ENCODE measurements at regions not wholly inside any gene's neighbourhood (a gene's known extent, or its start where the extent isn't known, plus 50 kb on each side); places are given as distances from the start of the nearest gene placed in this dataset.

GRCh38 chr1:98292994-98293393 lies 368.5 kb upstream of the SNX7 start:
- TF ChIP-seq CEBPB (IDR thresholded peaks at IDR 0.05), result no peak
- no peak for TF ChIP-seq TAF1 (IDR thresholded peaks at IDR 0.05; ENCODE audit: low read depth)
- TF ChIP-seq CREB1 (IDR thresholded peaks at IDR 0.05; ENCODE audit: low read depth), result no peak
- TF ChIP-seq RAD21 (IDR thresholded peaks at IDR 0.05; ENCODE audit: low read depth), result no peak
- no peak for TF ChIP-seq EP300 (IDR thresholded peaks at IDR 0.05; ENCODE audit: borderline replicate concordance)
- no peak for TF ChIP-seq NFIC (IDR thresholded peaks at IDR 0.05)
- TF ChIP-seq, protein P1, sequence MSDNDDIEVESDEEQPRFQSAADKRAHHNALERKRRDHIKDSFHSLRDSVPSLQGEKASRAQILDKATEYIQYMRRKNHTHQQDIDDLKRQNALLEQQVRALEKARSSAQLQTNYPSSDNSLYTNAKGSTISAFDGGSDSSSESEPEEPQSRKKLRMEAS (IDR thresholded peaks at IDR 0.05), result no peak
- no peak for TF ChIP-seq YY1 (IDR thresholded peaks at IDR 0.05; ENCODE audit: low read depth)
- TF ChIP-seq EGR1 (IDR thresholded peaks at IDR 0.05), result no peak
- TF ChIP-seq, protein P2, sequence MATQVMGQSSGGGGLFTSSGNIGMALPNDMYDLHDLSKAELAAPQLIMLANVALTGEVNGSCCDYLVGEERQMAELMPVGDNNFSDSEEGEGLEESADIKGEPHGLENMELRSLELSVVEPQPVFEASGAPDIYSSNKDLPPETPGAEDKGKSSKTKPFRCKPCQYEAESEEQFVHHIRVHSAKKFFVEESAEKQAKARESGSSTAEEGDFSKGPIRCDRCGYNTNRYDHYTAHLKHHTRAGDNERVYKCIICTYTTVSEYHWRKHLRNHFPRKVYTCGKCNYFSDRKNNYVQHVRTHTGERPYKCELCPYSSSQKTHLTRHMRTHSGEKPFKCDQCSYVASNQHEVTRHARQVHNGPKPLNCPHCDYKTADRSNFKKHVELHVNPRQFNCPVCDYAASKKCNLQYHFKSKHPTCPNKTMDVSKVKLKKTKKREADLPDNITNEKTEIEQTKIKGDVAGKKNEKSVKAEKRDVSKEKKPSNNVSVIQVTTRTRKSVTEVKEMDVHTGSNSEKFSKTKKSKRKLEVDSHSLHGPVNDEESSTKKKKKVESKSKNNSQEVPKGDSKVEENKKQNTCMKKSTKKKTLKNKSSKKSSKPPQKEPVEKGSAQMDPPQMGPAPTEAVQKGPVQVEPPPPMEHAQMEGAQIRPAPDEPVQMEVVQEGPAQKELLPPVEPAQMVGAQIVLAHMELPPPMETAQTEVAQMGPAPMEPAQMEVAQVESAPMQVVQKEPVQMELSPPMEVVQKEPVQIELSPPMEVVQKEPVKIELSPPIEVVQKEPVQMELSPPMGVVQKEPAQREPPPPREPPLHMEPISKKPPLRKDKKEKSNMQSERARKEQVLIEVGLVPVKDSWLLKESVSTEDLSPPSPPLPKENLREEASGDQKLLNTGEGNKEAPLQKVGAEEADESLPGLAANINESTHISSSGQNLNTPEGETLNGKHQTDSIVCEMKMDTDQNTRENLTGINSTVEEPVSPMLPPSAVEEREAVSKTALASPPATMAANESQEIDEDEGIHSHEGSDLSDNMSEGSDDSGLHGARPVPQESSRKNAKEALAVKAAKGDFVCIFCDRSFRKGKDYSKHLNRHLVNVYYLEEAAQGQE (IDR thresholded peaks at IDR 0.05; ENCODE audit: low read depth), result no peak
- TF ChIP-seq ZBTB7A (IDR thresholded peaks at IDR 0.05; ENCODE audit: low read depth), result no peak
- TF ChIP-seq FOXM1 (IDR thresholded peaks at IDR 0.05; ENCODE audit: borderline replicate concordance, low read depth), result no peak
- no peak for TF ChIP-seq TCF12 (IDR thresholded peaks at IDR 0.05; ENCODE audit: low read depth)
- TF ChIP-seq, protein P3, sequence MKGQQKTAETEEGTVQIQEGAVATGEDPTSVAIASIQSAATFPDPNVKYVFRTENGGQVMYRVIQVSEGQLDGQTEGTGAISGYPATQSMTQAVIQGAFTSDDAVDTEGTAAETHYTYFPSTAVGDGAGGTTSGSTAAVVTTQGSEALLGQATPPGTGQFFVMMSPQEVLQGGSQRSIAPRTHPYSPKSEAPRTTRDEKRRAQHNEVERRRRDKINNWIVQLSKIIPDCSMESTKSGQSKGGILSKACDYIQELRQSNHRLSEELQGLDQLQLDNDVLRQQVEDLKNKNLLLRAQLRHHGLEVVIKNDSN (IDR thresholded peaks at IDR 0.05), result no peak
- TF ChIP-seq TEAD4 (IDR thresholded peaks at IDR 0.05), result no peak

- TF ChIP-seq, protein P3 (IDR thresholded peaks at IDR 0.05), result no peak
- TF ChIP-seq NFIC (IDR thresholded peaks at IDR 0.05) (no peak), CREB1 (IDR thresholded peaks at IDR 0.05; ENCODE audit: low read depth) (no peak), TAF1 (IDR thresholded peaks at IDR 0.05; ENCODE audit: low read depth) (no peak), YY1 (IDR thresholded peaks at IDR 0.05; ENCODE audit: low read depth) (no peak), RAD21 (IDR thresholded peaks at IDR 0.05; ENCODE audit: low read depth) (no peak)
- TF ChIP-seq, protein P1 (IDR thresholded peaks at IDR 0.05), result no peak
Measured at GRCh38 chr1:98289311-98289710, 368.5 kb upstream of the DPYD start.

GRCh38 chr1:98288494-98288893 lies 367.7 kb upstream of the DPYD start:
- TF ChIP-seq YY1 (IDR thresholded peaks at IDR 0.05; ENCODE audit: low read depth) (no peak), NFIC (IDR thresholded peaks at IDR 0.05) (no peak), TEAD4 (IDR thresholded peaks at IDR 0.05) (no peak), EP300 (IDR thresholded peaks at IDR 0.05; ENCODE audit: borderline replicate concordance) (no peak)
- TF ChIP-seq, protein P3 (IDR thresholded peaks at IDR 0.05), result no peak
- TF ChIP-seq, protein P1 (IDR thresholded peaks at IDR 0.05), result no peak

DNA sequence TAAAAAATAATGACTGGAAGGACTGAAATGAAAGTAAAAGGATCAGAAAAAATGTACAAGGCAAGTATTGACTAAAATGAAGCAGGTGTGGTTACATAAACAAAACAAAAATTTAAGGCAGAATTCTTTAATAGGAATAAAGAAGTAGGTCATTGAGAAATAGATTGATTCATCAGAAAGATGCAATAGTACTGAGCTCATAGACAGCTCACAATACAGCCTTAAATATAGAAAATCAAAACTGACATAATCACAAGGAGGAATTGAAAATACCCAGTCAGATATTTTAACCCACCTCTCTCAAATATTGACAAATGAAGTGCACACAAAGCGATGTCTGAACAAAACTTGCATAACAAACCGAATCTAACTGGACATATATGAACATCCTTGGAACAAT lies 366.8 kb upstream of the DPYD start:
- TF ChIP-seq, protein P3 (IDR thresholded peaks at IDR 0.05), result no peak
- TF ChIP-seq YY1 (IDR thresholded peaks at IDR 0.05; ENCODE audit: low read depth), result no peak

- TF ChIP-seq CREB1 (IDR thresholded peaks at IDR 0.05; ENCODE audit: low read depth) (no peak), FOXM1 (IDR thresholded peaks at IDR 0.05; ENCODE audit: borderline replicate concordance, low read depth) (no peak), RAD21 (IDR thresholded peaks at IDR 0.05; ENCODE audit: low read depth) (no peak), EP300 (IDR thresholded peaks at IDR 0.05; ENCODE audit: borderline replicate concordance) (no peak), CEBPB (IDR thresholded peaks at IDR 0.05) (no peak), TCF12 (IDR thresholded peaks at IDR 0.05; ENCODE audit: low read depth) (no peak), EGR1 (IDR thresholded peaks at IDR 0.05) (no peak), TEAD4 (IDR thresholded peaks at IDR 0.05) (no peak)
- TF ChIP-seq, protein P3 (IDR thresholded peaks at IDR 0.05), result no peak
Measured at GRCh38 chr1:98286656-98287055, 365.8 kb upstream of the DPYD start.

DNA sequence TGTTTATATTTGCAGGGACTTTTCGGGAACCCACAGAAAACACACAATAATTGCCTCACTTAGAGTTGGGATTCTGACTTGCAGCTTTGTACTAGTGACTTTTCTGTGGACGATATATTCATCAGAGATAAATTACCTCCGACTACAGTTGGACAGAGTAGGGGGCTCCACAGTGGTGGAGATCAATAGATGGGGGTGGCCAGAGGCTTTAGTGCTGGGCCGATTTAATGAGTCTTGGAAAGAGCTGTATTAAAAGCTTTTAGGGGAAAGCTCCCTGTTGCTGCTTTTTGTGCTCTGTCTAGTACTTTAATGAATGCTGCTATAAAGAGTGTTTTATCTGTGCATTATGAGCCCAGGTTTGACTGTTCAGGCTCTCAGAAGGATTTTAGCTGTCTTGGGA lies 359.2 kb upstream of the DPYD start:
- TF ChIP-seq ZBTB7A (IDR thresholded peaks at IDR 0.05; ENCODE audit: low read depth) (no peak), TEAD4 (IDR thresholded peaks at IDR 0.05) (no peak), TCF12 (IDR thresholded peaks at IDR 0.05; ENCODE audit: low read depth) (no peak)
- TF ChIP-seq, protein P3 (IDR thresholded peaks at IDR 0.05), result no peak

Measured in Ishikawa (cell line).